Astrocyte of the cerebellum (primary cell): ENCODE measurements at regions not wholly inside any gene's neighbourhood (a gene's known extent, or its start where the extent isn't known, plus 50 kb on each side); places are given as distances from the start of the nearest gene placed in this dataset.
"Not testable (repeated sequence)": the region's sequence is repeated elsewhere in the genome, so short reads cannot be mapped to it uniquely, and the experiment has no call there.

Experiments used
- DNase-seq: peaks from one replicate; pipeline ENCODE4 v3.0.0-alpha.2; 2011; ENCODE audit warnings: low read depth
- H3K4me3 ChIP-seq: 2 replicates; pipeline ENCODE4 v1.5.1; 2011; ENCODE audit warnings: mild to moderate bottlenecking, low read depth, low read length, moderate library complexity
- in situ Hi-C: cut with HindIII; loops from 2 replicates; pipeline ENCODE4 v1.10.0; 2017; ENCODE audit warnings: low sequenced_read_pairs
- TF ChIP-seq, protein P1 (sequence below): IDR thresholded peaks from 2 replicates; pipeline ENCODE4 v1.5.1; 2012; ENCODE audit warnings: low read length, low read depth, moderate library complexity, mild to moderate bottlenecking; ENCODE audit errors: missing control alignments

DNA sequence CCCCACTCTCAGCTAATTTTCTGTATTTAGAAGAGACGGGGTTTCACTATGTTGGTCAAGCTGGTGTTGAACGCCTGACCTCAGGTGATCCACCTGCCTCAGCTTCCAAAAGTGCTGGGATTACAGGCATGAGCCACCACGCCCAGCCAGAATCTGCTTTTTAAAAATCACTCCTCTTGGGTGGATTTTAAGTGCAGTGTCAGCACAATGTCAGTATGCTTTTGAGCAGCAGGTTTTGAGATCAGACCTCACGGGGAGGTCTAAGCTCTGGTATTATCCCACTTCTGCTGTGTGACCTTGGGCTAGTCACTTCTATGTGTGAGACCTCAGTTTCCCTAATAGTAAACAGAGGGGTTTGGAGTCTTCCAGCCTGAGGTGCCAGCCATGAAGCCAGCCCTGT, 51.8 kb upstream of the GSC start:
- H3K4me3 ChIP-seq = no peak overlapping the region
- TF ChIP-seq, protein P1, sequence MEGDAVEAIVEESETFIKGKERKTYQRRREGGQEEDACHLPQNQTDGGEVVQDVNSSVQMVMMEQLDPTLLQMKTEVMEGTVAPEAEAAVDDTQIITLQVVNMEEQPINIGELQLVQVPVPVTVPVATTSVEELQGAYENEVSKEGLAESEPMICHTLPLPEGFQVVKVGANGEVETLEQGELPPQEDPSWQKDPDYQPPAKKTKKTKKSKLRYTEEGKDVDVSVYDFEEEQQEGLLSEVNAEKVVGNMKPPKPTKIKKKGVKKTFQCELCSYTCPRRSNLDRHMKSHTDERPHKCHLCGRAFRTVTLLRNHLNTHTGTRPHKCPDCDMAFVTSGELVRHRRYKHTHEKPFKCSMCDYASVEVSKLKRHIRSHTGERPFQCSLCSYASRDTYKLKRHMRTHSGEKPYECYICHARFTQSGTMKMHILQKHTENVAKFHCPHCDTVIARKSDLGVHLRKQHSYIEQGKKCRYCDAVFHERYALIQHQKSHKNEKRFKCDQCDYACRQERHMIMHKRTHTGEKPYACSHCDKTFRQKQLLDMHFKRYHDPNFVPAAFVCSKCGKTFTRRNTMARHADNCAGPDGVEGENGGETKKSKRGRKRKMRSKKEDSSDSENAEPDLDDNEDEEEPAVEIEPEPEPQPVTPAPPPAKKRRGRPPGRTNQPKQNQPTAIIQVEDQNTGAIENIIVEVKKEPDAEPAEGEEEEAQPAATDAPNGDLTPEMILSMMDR = no peak
- in situ Hi-C loops = no loop called here
- no peak for DNase-seq

DNA sequence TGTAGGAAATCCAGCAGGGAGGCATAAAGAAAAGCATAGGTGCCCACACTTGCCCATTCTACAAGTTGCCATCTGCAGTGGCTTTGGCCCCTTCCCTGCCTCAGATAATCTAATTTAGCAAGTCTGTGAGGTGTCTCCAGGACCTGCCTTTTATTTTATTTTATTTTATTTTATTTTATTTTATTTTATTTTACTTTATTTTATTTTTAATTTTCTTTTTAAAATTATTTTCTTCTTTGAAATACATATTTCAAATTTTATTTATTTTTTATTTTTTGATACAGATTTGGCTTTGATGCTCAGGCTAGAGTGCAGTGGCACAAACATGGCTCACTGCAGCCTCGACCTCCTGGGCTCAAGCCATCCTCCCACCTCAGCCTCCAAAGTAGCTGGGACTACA, 51.0 kb upstream of the GSC start:
- DNase-seq, H3K4me3 ChIP-seq, in situ Hi-C loops: not testable (repeated sequence)
